Ammon's horn (tissue), 1 donor: ENCODE measurements at regions not wholly inside any gene's neighbourhood (a gene's known extent, or its start where the extent isn't known, plus 50 kb on each side); places are given as distances from the start of the nearest gene placed in this dataset.

Source experiments
- DNase-seq: peaks from one replicate; pipeline ENCODE4 v3.0.0-alpha.2; 2016; ENCODE audit warnings: low spot score

DNA sequence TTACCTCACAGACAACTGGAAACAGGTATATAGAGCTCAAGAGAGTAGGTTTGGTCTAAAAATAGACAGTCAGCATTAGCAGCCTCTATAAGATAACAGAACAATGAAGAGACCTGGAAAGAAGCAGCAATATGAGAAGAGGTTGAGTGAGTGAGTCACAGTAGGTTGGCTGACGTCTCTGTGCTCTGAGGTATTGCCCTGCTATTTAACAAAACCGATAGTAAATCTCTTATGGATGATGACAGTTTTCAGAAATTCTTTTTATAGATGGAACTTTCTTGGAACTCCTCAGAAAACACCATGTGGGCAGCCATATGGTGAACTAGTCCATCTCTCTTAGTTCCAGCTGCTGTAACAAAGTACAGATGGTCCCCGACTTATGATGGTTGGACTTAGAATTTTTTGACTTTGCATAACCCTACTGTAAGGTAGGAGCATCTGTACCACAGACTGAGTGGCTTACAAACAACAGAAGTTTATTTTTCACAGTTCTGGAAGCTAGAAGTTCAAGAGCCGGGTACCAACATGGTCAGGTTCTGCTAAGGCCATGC is 123.5 kb downstream of the MBD2 start:
- no peak for DNase-seq

DNA sequence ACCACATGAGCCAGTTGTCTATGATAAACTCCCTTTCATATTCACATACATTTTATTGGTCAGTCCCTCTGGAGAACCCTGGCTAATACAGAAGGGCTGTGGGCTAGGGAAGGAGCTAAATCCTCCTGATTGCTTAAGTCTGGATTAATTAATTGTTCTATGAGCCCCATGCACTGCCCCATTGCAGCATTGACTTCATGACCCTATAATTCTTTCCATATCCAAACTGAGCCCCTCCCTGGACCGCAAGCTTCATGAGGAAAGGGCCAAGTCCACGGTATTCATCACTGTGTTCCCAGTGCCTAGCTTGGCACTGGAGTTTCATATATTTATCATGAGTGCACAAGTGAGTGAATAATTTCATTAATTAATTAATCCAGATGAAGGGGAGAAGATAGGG is 124.0 kb downstream of the MBD2 start:
- no peak for DNase-seq

DNA sequence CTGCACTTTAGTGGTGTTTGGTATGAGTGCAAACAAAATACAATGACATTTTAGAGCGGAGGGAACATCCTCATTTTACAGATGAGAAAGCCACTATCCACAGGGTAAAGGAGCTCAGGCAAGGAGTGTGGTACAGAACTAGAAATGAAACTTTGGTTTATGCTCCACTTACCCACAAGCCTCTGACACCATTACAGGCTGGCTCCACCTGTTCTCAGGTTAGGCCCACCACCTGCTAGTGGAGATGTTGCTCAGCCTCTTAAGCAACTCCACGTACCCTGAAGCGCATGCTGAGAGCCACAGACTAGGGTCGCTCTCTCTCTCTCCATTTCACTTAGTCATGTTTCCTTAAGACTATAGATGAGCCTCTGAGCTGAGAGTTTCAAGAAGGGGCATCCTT is 130.0 kb downstream of the MBD2 start:
- DNase-seq = no peak

DNA sequence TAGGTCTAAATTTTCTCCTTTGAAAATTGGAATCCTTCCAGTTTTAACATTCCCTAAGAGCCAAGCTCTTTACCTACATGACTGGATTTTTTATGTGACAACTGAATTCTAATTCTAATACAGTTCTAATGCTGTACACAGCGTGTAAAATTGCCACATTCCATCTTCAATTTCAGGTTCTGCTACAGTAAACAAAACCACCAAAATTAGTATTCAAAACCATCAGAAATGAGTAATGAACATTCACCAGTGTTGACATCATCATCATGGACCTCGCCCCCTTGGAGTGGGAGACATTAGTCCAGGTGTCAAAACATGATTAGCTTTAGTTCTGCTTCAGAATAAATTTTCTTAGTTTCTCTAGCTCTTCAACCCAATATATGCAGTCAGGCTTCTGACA is 133.6 kb downstream of the MBD2 start:
- DNase-seq = no peak

DNA sequence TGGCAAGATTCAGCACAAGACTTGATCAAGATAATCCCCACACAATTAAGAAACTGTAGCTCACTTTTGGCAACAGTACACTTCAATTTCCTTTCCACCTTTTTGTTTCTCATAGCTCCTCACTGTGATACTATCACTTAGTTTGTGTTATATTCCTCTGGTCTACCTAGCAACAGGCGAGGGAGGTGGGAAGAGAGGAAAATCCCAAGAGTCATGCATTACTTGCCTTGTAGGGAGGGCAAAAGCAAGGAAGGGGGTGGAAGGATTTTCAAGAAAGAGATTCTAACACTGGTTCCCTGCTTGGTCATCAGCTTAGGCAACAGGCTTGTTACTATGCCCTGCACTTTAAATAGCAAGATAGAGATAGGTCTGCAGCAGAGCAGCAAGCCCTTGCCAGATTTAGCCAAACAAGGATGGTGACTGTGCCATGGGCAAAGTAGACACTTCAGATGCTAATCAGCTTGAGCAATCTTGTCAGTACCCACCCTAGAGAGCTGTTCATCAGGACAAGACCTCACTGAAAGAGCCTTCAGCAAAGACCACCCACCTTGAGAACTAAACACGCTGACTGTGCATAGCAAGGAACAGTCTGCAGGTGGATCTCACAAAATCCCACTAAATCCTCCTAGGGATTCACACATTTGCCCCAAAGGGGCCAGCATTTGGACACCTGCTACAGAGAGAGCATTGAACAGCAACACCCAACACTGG is 134.6 kb downstream of the MBD2 start:
- DNase-seq = no peak

DNA sequence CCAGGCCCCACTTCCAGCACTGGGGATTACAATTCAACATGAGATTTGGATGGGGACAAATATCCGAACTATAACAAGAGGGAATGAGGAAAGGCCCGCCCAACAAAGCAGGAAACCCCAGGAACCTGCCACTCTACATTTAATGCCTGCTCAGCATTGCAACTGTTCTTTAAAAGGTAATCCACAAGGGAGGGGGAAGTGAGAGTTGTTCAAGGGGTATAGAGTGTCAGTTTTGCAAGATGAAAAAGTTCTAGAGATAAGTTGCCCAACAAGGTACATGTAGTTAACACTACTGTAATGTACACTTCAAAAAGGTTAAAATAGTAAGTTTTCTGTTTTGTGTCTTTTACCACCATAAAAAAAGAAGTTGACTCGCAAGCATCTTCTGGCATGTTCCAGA is 137.6 kb downstream of the MBD2 start:
- DNase-seq = no peak

DNA sequence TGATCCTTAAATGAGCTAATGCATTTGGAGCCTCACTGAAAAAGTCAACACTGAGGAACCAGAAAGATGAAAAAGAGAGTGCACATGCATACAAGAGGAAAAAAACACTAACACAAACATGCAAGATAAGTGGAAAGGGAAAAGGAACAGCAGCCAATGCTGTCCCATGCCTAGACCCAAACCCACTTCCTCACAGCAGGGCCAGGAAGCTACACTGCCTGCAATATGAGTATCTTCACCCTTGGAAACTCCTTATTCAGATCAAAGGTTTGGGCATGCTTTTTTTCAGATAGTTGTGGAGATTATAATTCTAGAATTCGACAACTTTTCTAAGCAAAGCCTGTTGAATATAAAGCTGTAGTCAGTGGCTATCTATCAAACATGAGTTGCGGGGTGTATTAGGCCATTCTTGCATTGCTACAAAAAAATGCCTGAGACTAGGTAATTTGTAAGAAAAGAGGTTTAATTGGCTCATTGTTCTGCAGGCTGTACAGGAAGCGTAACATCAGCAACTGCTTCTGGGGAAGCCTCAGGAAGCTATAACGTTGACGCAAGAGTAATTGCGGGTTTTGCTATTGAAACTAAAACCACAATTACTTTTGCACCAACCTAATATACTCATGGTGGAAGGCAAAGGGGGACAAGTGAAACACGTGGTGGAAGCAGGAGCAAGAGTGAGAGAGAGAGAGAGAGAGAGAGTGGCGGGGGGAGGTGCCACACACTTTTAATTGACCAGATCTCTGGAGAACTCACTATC is 138.2 kb downstream of the MBD2 start:
- no peak for DNase-seq

DNA sequence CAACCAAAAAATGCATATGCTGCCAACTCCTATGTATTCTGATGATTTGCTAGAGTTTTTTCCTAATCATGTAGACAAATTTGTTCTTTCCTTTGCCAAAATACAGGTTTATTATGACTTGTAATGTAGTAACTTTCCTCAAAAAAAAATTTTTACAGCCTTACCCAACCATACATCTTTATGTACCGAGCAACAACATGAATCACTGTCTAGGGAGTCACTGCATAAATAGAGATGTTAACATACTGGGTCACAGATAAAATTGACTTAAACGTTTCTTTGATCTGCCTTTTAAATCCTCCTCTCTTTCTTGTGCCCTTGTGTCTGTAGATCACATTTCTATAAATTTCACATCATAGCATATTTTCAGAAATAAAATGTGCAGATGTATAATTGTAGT is 143.6 kb downstream of the MBD2 start:
- no peak for DNase-seq

DNA sequence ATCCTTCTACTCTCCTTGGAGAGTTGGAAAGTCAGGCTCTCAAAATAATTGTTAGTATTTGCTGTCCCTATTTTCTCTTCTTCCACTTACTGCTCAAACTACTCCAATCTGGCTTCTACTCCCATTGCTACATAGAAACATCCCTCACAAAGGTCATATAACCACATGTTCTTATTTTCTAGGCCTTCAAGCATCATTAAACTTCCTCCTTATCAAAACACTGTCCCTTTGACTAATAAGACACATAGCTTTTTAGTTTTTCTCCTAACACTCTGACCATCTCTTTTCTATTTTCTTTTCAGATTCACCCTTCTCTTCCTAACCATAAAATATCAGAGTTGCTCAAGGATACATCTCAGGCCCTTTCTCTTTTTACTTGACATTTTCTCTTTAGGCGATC is 148.3 kb downstream of the MBD2 start:
- no peak for DNase-seq

DNA sequence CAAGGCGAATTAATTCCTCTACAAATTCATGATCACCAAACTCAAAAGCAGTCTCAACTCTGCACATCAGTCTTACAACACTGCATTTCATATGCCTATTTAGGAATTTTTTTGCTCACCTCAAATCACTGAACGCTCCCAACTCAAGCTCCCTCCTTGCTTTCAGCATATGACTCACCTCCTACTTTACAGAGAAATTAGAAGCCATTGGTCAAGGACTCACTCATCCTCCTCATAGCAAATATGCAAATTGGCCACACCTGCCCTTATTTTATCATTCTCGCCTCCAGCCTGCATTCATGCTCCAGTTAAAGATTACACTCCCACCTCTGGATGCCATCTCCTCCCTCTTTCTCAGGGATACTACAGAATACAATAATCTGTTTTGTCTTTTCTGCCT is 148.8 kb downstream of the MBD2 start:
- no peak for DNase-seq

DNA sequence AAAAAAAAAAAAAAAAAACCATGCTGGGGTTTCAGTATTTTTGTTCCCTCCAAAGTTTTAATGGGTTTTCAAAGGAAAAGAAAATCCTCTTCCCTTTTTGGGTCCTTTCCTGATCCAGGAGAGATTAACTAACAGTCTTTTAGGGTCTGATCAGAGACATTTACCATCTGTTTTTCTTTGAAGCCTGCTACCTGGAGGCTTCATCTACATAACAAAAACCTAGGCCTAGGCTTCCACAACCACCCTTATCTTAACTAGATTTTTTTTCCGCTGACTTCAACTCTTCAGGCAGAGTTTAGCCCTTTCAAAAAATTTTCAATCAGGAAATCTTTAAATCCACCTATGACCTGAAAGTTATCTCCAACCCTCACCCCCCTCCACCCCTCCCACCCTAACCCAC is 154.7 kb downstream of the MBD2 start:
- no peak for DNase-seq

DNA sequence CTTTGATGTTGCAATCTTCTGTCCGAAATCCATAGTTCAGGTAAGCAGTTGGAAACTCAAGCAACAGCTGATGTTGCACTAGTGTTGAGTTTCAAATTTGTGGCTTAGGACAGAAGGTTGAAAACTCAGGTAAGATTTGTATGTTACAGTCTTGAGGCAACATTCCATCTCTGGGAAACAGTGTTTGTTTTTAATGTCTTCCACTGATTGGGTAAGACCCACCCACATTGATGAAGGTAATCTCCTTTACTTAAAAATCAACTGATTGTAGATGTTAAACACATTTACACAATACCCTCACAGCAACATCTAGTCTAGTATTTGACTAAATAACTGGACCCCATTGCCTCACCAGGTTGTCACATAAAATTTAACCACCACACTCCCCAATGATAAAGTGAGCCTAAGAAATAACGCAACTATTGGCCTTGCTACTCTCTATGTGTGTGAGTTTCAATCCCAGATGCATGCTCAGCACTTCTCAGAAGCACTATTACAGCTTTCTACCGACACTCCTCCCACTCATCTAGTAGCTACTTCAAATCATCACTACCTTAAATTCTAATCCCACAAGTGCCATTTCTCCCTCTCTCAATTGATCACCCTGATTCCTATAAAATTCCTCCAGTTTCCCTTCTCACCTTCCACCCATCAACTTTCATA is 164.0 kb downstream of the MBD2 start:
- no peak for DNase-seq

DNA sequence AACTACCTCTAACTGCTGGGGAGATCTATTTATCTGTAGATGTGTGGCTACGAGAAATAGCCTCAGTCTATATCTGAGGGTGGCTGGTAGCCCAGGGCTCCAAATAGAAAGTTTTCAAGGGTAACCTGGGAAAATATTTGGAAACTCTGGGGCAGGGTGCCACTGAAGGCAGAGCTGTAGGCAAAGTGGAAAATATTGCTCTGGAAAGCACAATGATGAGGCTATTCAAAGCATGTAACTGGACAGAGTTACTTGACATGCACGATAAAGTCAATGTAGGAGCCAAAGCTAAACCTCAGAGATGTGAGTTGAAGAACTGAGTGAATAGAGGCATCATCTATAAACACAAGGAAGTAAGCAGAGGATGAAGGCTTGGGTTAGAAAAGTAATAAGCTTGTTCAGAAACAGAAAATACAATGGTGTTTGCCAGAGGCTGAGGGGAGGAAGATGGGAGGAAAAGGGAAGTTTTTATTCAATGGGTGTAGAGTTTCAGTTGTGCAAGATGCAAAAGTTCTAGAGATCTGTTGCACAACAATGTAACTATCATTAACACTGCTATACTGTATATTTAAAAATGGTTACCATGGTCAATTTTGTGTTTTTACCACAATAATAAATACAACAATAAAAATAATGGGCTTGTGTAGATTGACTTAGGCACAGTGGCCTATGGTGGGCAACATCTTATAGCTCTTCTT is 171.6 kb downstream of the MBD2 start:
- no peak for DNase-seq

DNA sequence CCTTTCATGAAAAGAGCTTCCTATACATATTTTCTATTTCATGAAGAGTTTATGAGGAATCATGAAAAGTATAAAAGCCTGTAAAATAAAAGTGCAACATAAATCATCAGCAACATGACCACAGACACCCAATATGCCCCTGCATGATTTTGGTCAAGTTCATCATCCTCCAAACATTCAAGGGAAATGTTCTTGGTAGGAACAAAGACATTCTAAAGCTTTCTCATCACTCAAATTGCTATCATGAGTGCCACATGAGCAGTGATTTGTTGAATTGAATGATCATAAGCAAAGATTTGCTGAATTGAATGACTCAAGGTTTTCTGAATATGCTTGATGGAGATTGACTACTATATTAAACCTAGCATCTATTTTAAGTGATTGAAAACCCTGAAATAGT is 172.2 kb downstream of the MBD2 start:
- no peak for DNase-seq

DNA sequence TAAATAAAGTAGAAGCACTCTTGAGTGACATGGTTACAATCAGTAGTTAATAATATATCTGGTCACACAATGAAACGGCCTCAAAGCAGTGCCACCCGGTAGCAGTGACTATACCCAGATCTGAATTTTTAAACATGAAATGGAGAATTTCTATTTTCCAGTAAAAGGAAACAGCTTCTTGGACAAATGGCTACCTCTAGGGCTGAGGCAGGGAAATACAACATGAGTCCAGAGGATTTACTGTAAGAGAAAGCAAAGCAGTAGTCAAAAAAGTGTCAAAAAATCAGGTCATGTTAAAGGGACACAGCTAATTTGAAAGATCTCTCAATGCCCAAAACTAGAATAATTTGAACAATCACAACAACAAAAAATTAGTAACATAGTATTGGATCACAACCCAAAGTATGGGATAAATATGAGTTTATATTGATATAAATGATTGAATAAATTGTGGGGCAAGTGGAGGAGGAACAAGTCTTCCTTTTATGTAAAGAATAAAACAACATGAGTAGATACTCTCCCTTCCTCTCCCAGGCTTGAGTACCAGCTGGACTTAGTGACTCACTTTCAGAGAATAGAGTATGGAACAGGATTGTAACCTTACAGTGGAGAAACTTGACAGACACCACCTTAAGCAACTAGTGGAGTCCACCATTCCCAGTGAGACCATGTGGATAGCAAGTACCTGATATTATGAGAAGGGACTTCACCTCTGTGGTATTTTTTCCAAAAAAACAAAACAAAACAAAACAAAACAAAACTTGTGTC is 180.8 kb downstream of the MBD2 start:
- DNase-seq = no peak

DNA sequence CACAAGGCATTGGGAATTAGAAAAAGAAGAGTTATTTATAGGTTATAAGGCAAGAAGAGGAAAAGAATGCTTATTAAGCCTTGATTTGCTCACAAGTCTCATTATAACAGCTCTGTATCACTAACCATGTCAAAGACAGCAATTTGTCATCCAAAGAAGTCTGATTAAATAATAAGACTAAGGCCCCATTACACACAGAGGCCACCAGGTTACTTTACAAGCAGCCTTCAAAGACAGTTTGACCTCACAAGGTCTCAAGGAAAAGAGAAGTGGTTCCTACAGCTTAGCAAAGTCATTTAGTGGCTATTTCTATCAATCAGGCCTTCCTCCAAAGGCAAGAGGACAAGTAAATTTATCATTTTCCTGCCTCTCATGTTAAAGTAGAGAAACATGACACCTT is 188.5 kb downstream of the MBD2 start:
- no peak for DNase-seq

DNA sequence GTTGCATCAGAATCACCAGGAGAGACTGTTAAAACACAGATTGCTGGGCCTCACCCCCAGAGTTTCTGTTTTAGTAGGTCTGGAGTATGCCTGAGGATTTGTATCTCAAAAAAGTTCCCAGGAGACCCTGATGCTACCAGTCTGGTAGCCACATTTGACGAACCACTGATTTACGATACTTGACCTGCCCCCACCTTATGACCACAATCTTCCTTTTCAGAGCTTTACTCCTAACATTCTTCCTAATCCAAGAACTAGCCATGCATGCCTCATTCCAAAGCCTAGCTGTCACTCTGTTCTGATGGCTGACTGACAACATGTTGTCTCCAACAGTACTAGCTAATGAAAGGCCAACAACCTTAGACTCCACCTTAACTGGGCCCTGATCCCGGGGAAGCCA is 191.4 kb downstream of the MBD2 start:
- DNase-seq = no peak

DNA sequence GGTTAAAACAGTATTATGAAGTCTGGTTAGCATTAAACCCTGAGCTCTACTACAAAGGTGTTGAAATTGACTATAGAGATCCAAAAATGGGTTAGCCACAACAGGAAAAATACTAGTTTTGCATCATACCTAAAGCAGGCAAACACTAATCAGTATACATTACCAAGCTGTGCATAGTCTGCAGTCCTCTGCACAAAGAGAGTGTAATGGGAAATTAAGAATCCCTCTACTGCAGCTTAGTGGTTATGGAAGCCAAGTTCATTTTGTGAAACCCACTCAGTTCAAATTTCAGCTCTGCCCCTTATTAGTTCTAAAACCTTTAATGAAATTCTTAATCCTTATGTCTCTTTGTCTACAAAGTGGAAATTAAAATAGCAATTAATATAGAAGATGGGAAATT is 192.1 kb downstream of the MBD2 start:
- DNase-seq = no peak

DNA sequence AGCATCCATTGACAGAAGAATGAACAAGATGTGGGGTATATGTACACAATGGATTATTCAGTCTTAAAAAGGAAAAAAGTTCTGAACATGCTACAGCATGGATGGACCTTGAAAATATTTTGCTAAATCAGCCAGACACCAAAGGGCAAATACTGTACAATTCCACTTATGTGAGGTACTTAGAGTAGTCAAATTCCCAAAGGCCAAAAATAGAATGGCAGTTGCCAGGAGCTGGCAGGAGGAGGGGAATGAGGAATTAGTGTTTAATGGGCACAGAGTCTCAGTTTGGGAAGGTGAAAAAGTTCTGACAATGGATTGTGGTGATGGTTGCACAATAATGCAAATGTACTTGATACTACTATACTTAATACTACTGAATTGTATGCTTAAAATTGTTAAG is 193.2 kb downstream of the MBD2 start:
- no peak for DNase-seq

DNA sequence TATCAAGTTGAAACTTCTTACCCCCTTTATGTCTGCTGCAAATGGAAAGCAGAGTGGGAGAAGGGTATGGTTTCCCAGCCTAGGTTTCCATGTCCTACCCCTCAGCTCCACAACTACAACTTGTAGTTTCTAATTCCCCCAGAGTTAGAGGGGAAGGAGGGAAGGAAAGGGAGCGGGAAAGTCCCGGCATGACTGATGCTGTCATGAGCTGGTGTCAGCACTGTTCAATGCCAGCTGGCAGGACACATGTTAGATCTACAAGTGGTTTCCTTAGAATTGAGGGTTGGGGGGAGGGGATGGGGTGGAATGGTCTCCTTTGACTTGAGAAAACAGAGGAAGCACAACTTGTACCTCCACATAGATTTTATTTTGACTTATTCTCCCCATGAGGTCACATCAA is 194.0 kb downstream of the MBD2 start:
- DNase-seq = no peak

DNA sequence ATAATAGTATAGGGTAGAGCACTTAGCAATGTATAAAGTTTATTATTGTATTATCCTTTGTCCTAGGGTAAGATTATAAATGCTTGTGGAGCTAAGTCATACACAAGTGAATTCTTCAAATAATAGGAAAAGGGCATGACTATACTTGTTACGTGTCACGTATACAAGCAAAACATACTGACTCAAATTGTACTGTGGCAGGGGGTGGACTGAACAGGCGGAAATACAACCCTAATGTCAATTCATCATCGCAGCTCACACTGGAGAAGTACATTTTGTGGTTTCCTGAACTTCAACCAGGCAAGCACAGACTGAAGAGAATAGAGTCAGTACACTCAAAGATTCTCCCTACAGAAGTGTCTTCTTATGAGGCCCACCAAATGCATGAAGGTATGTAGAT is 201.0 kb downstream of the MBD2 start:
- no peak for DNase-seq

DNA sequence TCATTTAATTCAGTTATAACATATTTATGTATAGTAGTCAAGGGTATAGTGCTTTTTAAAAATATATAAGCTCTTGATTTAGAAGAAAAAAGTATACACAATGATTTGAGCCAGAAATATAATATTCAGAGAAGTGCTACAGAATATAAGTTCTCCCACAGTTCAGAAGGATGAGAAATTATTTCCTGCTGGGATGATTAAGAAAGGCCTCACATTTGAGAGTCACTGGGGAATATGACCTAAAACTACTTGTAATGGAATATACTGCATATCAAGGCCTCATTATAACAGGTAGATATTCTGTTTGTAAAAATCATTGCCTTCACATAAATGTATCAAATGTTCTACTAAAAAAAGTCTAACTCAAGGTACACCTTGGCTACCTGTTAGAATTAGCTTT is 203.5 kb downstream of the MBD2 start:
- no peak for DNase-seq
